HEK293T (cell line): ENCODE measurements at regions not wholly inside any gene's neighbourhood (a gene's known extent, or its start where the extent isn't known, plus 50 kb on each side); places are given as distances from the start of the nearest gene placed in this dataset.

Experiments
- CTCF ChIA-PET: fragments of 350-600 bp; formaldehyde crosslinking; extraction: SDS; loops from one replicate; lab custom pipeline; 2021; ENCODE audit warnings: antibody characterized with exemption, inconsistent platforms; lab: Yijun Ruan, JAX
- POLR2A ChIA-PET: fragments of 350-600 bp; formaldehyde crosslinking; extraction: SDS; loops from one replicate; lab custom pipeline; 2020; ENCODE audit warnings: antibody characterized with exemption, inconsistent platforms; lab: Yijun Ruan, JAX
- DNase-seq: peaks from one replicate; pipeline ENCODE4 v3.0.0; 2012; ENCODE audit warnings: mixed read lengths; ENCODE audit errors: extremely low spot score
- ARNT ChIP-seq: fragments of 450-650 bp; IDR thresholded peaks from 2 replicates; pipeline ENCODE4 v1.6.1; 2017; ENCODE audit warnings: mild to moderate bottlenecking
- BHLHE40 ChIP-seq: fragments of 450-650 bp; IDR thresholded peaks from 2 replicates; pipeline ENCODE4 v1.6.1; 2016; ENCODE audit warnings: mild to moderate bottlenecking, moderate library complexity, borderline replicate concordance
- CTBP1 ChIP-seq: fragments of 450-650 bp; IDR thresholded peaks from 2 replicates; pipeline ENCODE4 v1.6.1; 2016; ENCODE audit warnings: borderline replicate concordance
- ELF4 ChIP-seq: fragments of 450-650 bp; IDR thresholded peaks from 2 replicates; pipeline ENCODE4 v1.6.1; 2017; ENCODE audit warnings: antibody characterized with exemption
- FOXA1 ChIP-seq: fragments of 450-650 bp; IDR thresholded peaks from 2 replicates; pipeline ENCODE4 v1.6.1; 2016; ENCODE audit warnings: mild to moderate bottlenecking
- FOXK2 ChIP-seq: fragments of 450-650 bp; IDR thresholded peaks from 2 replicates; pipeline ENCODE4 v1.6.1; 2016; ENCODE audit warnings: mild to moderate bottlenecking
- FOXM1 ChIP-seq: fragments of 450-650 bp; IDR thresholded peaks from 2 replicates; pipeline ENCODE4 v1.6.1; 2017; ENCODE audit warnings: mild to moderate bottlenecking, borderline replicate concordance
- HDGF ChIP-seq: fragments of 450-650 bp; IDR thresholded peaks from 2 replicates; pipeline ENCODE4 v1.6.1; 2017; ENCODE audit warnings: antibody characterized with exemption, borderline replicate concordance
- L3MBTL2 ChIP-seq: fragments of 450-650 bp; conservative IDR thresholded peaks from 2 replicates; pipeline ENCODE4 v1.6.1; 2016; ENCODE audit warnings: mild to moderate bottlenecking
- LEF1 ChIP-seq: fragments of 450-650 bp; IDR thresholded peaks from 2 replicates; pipeline ENCODE4 v1.6.1; 2017; ENCODE audit warnings: mild to moderate bottlenecking, borderline replicate concordance
- NFRKB ChIP-seq: fragments of 450-650 bp; IDR thresholded peaks from 2 replicates; pipeline ENCODE4 v1.6.1; 2016; ENCODE audit warnings: mild to moderate bottlenecking, moderate library complexity
- PKNOX1 ChIP-seq: fragments of 450-650 bp; IDR thresholded peaks from 2 replicates; pipeline ENCODE4 v1.6.1; 2016
- SP1 ChIP-seq: fragments of 450-650 bp; IDR thresholded peaks from 2 replicates; pipeline ENCODE4 v1.6.1; 2017
- SUZ12 ChIP-seq: fragments of 450-650 bp; IDR thresholded peaks from 2 replicates; pipeline ENCODE4 v1.6.1; 2016; ENCODE audit warnings: mild to moderate bottlenecking
- TARDBP ChIP-seq: fragments of 450-650 bp; IDR thresholded peaks from 2 replicates; pipeline ENCODE4 v1.6.1; 2016
- ZNF384 ChIP-seq: fragments of 450-650 bp; IDR thresholded peaks from 2 replicates; pipeline ENCODE4 v1.6.1; 2016

- no peak for DNase-seq
- ChIA-PET POLR2A (no interaction called here), CTCF (no interaction called here)
- TF ChIP-seq ZNF384 (no peak), CTBP1 (no peak), ARNT (no peak), HDGF (no peak), NFRKB (no peak), FOXA1 (no peak), SP1 (no peak), FOXK2 (no peak), L3MBTL2 (no peak), SUZ12 (no peak), TARDBP (no peak)
Observed at GRCh38 chr7:88664630-88665233, 94.8 kb upstream of the ZNF804B start.

- ChIA-PET CTCF (no interaction called here), POLR2A (no interaction called here)
- TF ChIP-seq FOXA1 (no peak), PKNOX1 (no peak), HDGF (no peak), ELF4 (no peak), L3MBTL2 (no peak), FOXM1 (no peak), SUZ12 (no peak), BHLHE40 (no peak), TARDBP (no peak), SP1 (no peak), NFRKB (no peak)
- no peak for DNase-seq
Observed at GRCh38 chr7:88661921-88662320, 97.6 kb upstream of the ZNF804B start.

- no peak for DNase-seq
- POLR2A ChIA-PET: no interaction called here
- no peak for TF ChIP-seq TARDBP
- TF ChIP-seq SUZ12: no peak
- no peak for TF ChIP-seq FOXA1
- TF ChIP-seq FOXK2: no peak
- TF ChIP-seq LEF1: no peak
- no peak for TF ChIP-seq HDGF
- CTCF ChIA-PET: no interaction called here
Observed at GRCh38 chr7:88647825-88648224, 111.7 kb upstream of the ZNF804B start.

- CTCF ChIA-PET: no interaction called here
- TF ChIP-seq BHLHE40: no peak
- POLR2A ChIA-PET: no interaction called here
- DNase-seq: no peak
Observed at GRCh38 chr7:88638583-88638982, 120.9 kb upstream of the ZNF804B start.

GRCh38 chr7:88637795-88638194 is 121.7 kb upstream of the ZNF804B start:
- TF ChIP-seq SUZ12 (no peak), HDGF (no peak), LEF1 (no peak), FOXM1 (no peak)
- ChIA-PET CTCF (no interaction called here), POLR2A (no interaction called here)
- DNase-seq: no peak

GRCh38 chr7:88635149-88635548 is 124.4 kb upstream of the ZNF804B start:
- ChIA-PET POLR2A (no interaction called here), CTCF (no interaction called here)
- TF ChIP-seq ZNF384: no peak
- TF ChIP-seq FOXA1: no peak
- TF ChIP-seq BHLHE40: no peak
- TF ChIP-seq L3MBTL2: no peak
- no peak for TF ChIP-seq SUZ12
- TF ChIP-seq ELF4: no peak
- TF ChIP-seq PKNOX1: no peak
- TF ChIP-seq SP1: no peak
- no peak for TF ChIP-seq FOXM1
- TF ChIP-seq FOXK2: no peak
- no peak for TF ChIP-seq NFRKB
- no peak for TF ChIP-seq CTBP1
- no peak for TF ChIP-seq TARDBP
- TF ChIP-seq LEF1: no peak
- DNase-seq: no peak

- TF ChIP-seq FOXA1 (no peak), BHLHE40 (no peak), L3MBTL2 (no peak), PKNOX1 (no peak), TARDBP (no peak), ELF4 (no peak), ZNF384 (no peak), CTBP1 (no peak)
- ChIA-PET CTCF (no interaction called here), POLR2A (no interaction called here)
- DNase-seq: no peak
Observed at GRCh38 chr7:88629559-88629958, 129.9 kb upstream of the ZNF804B start.
